ENCODE measurements at regions not wholly inside any gene's neighbourhood (a gene's known extent, or its start where the extent isn't known, plus 50 kb on each side); places are given as distances from the start of the nearest gene placed in this dataset.

DNA sequence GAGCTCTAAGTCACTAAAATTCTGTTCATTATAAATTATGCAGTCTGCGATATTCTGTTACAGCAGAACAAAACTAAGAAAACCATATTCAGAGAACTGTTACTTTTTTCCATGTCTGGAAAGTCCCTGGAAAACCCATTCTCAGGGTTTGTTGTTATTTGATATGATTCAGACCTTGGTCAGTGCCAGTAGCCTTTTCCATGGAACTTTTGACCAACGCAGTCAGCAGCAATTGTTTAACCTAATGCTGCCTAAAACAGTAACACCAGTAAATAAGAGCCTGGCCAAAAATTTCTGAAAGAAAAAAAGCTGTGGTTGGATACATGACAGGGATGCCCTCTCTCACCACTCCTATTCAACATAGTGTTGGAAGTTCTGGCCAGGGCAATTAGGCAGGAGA is 402.7 kb downstream of the TBC1D4 start:
- no TSS peak for BruUV-seq (replicated peaks)
- POLR2A ChIA-PET: no interaction called here
- no peaks in the 10 kb centered on the region for H3K79me2 ChIP-seq (ENCODE audit: control insufficient read depth, insufficient read depth, low read length)
- H4K20me1 ChIP-seq (ENCODE audit: control insufficient read depth, insufficient read depth): no peaks in the 10 kb centered on the region
- no peak overlapping the region for H3K9ac ChIP-seq (ENCODE audit: control insufficient read depth, insufficient read depth, low read length)
- H3K36me3 ChIP-seq (ENCODE audit: control insufficient read depth in 2 of 2, insufficient read depth in 2 of 2, low read length in 1 of 2): no peaks in the 10 kb centered on the region
- TF ChIP-seq TAF1 (IDR thresholded peaks at IDR 0.05; ENCODE audit: borderline replicate concordance, low read depth, low read length) (no peak), ZZZ3 (IDR thresholded peaks at IDR 0.05; ENCODE audit: control insufficient read depth, insufficient read length, low read depth) (no peak), ZNF622 (IDR thresholded peaks at IDR 0.05) (no peak), MTA2 (IDR thresholded peaks at IDR 0.05; ENCODE audit: low read depth) (no peak), FOS (IDR thresholded peaks at IDR 0.05; ENCODE audit: borderline replicate concordance, extremely low read depth, insufficient read length) (no peak), ZNF274 (IDR thresholded peaks at IDR 0.05; ENCODE audit: insufficient read depth, insufficient read length) (no peak), NFIC (IDR thresholded peaks at IDR 0.05; ENCODE audit: low read depth, low read length) (no peak), SREBF2 (IDR thresholded peaks at IDR 0.05; ENCODE audit: low read length) (no peak), ETV6 (conservative IDR thresholded peaks at IDR 0.05 in 1 of 2, IDR thresholded peaks at IDR 0.05 in 1 of 2; ENCODE audit: borderline replicate concordance in 1 of 2, low read depth in 1 of 2) (no peak), KLF5 (IDR thresholded peaks at IDR 0.05; ENCODE audit: partially characterized antibody) (no peak)
- TF ChIP-seq, protein P1, sequence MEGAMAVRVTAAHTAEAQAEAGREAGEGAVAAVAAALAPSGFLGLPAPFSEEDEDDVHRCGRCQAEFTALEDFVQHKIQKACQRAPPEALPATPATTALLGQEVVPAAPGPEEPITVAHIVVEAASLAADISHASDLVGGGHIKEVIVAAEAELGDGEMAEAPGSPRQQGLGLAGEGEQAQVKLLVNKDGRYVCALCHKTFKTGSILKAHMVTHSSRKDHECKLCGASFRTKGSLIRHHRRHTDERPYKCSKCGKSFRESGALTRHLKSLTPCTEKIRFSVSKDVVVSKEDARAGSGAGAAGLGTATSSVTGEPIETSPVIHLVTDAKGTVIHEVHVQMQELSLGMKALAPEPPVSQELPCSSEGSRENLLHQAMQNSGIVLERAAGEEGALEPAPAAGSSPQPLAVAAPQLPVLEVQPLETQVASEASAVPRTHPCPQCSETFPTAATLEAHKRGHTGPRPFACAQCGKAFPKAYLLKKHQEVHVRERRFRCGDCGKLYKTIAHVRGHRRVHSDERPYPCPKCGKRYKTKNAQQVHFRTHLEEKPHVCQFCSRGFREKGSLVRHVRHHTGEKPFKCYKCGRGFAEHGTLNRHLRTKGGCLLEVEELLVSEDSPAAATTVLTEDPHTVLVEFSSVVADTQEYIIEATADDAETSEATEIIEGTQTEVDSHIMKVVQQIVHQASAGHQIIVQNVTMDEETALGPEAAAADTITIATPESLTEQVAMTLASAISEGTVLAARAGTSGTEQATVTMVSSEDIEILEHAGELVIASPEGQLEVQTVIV (IDR thresholded peaks at IDR 0.05; ENCODE audit: borderline replicate concordance, partially characterized antibody): no peak
- TF ChIP-seq, protein P2, sequence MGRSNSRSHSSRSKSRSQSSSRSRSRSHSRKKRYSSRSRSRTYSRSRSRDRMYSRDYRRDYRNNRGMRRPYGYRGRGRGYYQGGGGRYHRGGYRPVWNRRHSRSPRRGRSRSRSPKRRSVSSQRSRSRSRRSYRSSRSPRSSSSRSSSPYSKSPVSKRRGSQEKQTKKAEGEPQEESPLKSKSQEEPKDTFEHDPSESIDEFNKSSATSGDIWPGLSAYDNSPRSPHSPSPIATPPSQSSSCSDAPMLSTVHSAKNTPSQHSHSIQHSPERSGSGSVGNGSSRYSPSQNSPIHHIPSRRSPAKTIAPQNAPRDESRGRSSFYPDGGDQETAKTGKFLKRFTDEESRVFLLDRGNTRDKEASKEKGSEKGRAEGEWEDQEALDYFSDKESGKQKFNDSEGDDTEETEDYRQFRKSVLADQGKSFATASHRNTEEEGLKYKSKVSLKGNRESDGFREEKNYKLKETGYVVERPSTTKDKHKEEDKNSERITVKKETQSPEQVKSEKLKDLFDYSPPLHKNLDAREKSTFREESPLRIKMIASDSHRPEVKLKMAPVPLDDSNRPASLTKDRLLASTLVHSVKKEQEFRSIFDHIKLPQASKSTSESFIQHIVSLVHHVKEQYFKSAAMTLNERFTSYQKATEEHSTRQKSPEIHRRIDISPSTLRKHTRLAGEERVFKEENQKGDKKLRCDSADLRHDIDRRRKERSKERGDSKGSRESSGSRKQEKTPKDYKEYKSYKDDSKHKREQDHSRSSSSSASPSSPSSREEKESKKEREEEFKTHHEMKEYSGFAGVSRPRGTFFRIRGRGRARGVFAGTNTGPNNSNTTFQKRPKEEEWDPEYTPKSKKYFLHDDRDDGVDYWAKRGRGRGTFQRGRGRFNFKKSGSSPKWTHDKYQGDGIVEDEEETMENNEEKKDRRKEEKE (IDR thresholded peaks at IDR 0.05): no peak
- TF ChIP-seq, protein P3, sequence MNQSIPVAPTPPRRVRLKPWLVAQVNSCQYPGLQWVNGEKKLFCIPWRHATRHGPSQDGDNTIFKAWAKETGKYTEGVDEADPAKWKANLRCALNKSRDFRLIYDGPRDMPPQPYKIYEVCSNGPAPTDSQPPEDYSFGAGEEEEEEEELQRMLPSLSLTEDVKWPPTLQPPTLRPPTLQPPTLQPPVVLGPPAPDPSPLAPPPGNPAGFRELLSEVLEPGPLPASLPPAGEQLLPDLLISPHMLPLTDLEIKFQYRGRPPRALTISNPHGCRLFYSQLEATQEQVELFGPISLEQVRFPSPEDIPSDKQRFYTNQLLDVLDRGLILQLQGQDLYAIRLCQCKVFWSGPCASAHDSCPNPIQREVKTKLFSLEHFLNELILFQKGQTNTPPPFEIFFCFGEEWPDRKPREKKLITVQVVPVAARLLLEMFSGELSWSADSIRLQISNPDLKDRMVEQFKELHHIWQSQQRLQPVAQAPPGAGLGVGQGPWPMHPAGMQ (IDR thresholded peaks at IDR 0.05; ENCODE audit: borderline replicate concordance): no peak
- no peak overlapping the region for H3K4me2 ChIP-seq (ENCODE audit: control insufficient read depth, insufficient read depth)
- RAD21 ChIA-PET (ENCODE audit: unreplicated experiment): no interaction called here
- FAIRE-seq (no peak), DNase-seq (ENCODE audit: low read depth, low spot score) (no peak), ATAC-seq (no peak)
- in situ Hi-C loops (cut with MboI) (no loop called here), intact Hi-C loops (cut with micrococcal nuclease; ENCODE audit: unreplicated experiment) (no loop called here)
- no peak overlapping the region for H3K27ac ChIP-seq (ENCODE audit: control insufficient read depth, insufficient read depth)
- no peaks in the 10 kb centered on the region for H3K9me3 ChIP-seq (replicated peaks; ENCODE audit: control insufficient read depth, insufficient read depth, low read length)
- WGBS (ENCODE audit: insufficient coverage, insufficient replicate concordance, low lambda C conversion rate, missing lambda C conversion rate): 19% methylated on average over 2 of the region's 2 CpGs
- H3K4me1 ChIP-seq (ENCODE audit: control insufficient read depth, insufficient read depth, low read length): no peaks in the 10 kb centered on the region
- no peak overlapping the region for H2AFZ ChIP-seq (ENCODE audit: control insufficient read depth, low read depth, low read length)
- CTCF ChIA-PET: no interaction called here
- SMC1A ChIA-PET (ENCODE audit: uncharacterized antibody, unreplicated experiment): no interaction called here
- H3K27me3 ChIP-seq (replicated peaks in 1 of 2; ENCODE audit: control insufficient read depth in 2 of 2, insufficient read depth in 2 of 2, low read length in 1 of 2): no peaks in the 10 kb centered on the region
- H3K4me3 ChIP-seq: no peak overlapping the region
